ENCODE measurements at regions not wholly inside any gene's neighbourhood (a gene's known extent, or its start where the extent isn't known, plus 50 kb on each side); places are given as distances from the start of the nearest gene placed in this dataset.

DNA sequence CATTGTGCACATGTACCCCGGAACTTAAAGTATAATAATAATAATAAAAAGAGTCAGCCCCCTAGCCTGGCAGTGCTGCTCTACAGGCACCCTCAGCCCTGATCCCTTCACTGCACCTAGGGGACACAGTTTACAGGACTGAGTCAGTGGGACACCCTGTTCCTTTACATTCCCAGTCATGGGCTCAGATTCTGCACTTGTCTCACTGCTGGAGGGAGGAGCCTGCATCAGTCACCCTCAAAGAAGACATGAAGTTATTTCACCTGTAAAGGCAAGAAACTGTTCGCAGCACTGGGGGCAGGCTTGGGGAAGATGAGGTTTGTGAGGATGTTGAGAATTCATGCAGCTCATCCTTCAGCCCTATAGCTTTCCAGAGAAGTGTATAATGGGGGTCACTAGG, 50.7 kb upstream of the VPREB1 start:
- TF ChIP-seq CTCF (IDR thresholded peaks at IDR 0.05): no peak
- no peak for TF ChIP-seq POLR2A (IDR thresholded peaks at IDR 0.05)

All from Peyer's patch (tissue), 4 donors.